Activated CD8-positive, alpha-beta memory T cell treated with anti-CD3 and anti-CD28 coated beads for 24 hours (primary cell): ENCODE measurements at regions not wholly inside any gene's neighbourhood (a gene's known extent, or its start where the extent isn't known, plus 50 kb on each side); places are given as distances from the start of the nearest gene placed in this dataset.

Experiments
- DNase-seq: peaks from one replicate; pipeline ENCODE4 v3.0.0-alpha.2; 2020

GRCh38 chr15:95267481-95267880 lies 1036.1 kb downstream of the MCTP2 start:
- no peak for DNase-seq

- DNase-seq, result no peak
These were observed 1038.2 kb downstream of the MCTP2 start for GRCh38 chr15:95269242-95270183.

- DNase-seq, result no peak
These were observed 1042.7 kb downstream of the MCTP2 start for GRCh38 chr15:95274101-95274500.

GRCh38 chr15:95277266-95277665 lies 1045.9 kb downstream of the MCTP2 start:
- DNase-seq, result no peak

- DNase-seq, result no peak
These were observed 1047.3 kb downstream of the MCTP2 start for GRCh38 chr15:95278532-95279245.

- DNase-seq, result no peak
These were observed 1048.1 kb downstream of the MCTP2 start for GRCh38 chr15:95279277-95280019.

- DNase-seq, result no peak
These were observed 1049.3 kb downstream of the MCTP2 start for GRCh38 chr15:95280711-95281110.

- DNase-seq, result no peak
These were observed 1049.0 kb upstream of the NR2F2 start for GRCh38 chr15:95281470-95281869.

GRCh38 chr15:95284492-95284891 lies 1046.0 kb upstream of the NR2F2 start:
- DNase-seq, result no peak

GRCh38 chr15:95284933-95285421 lies 1045.5 kb upstream of the NR2F2 start:
- no peak for DNase-seq

GRCh38 chr15:95286352-95286880 lies 1044.1 kb upstream of the NR2F2 start:
- DNase-seq, result no peak

- no peak for DNase-seq
These were observed 1042.8 kb upstream of the NR2F2 start for GRCh38 chr15:95287720-95288103.

GRCh38 chr15:95288626-95289025 lies 1041.9 kb upstream of the NR2F2 start:
- no peak for DNase-seq

- no peak for DNase-seq
These were observed 1040.1 kb upstream of the NR2F2 start for GRCh38 chr15:95290176-95290974.

- no peak for DNase-seq
These were observed 1038.5 kb upstream of the NR2F2 start for GRCh38 chr15:95291898-95292472.

GRCh38 chr15:95292785-95293450 lies 1037.6 kb upstream of the NR2F2 start:
- no peak for DNase-seq

- DNase-seq, result no peak
These were observed 1037.0 kb upstream of the NR2F2 start for GRCh38 chr15:95293456-95294031.

GRCh38 chr15:95295363-95295762 lies 1035.1 kb upstream of the NR2F2 start:
- DNase-seq, result no peak

GRCh38 chr15:95295896-95296625 lies 1034.4 kb upstream of the NR2F2 start:
- no peak for DNase-seq

GRCh38 chr15:95296643-95297042 lies 1033.9 kb upstream of the NR2F2 start:
- DNase-seq, result no peak
